ENCODE measurements at regions not wholly inside any gene's neighbourhood (a gene's known extent, or its start where the extent isn't known, plus 50 kb on each side); places are given as distances from the start of the nearest gene placed in this dataset.

DNA sequence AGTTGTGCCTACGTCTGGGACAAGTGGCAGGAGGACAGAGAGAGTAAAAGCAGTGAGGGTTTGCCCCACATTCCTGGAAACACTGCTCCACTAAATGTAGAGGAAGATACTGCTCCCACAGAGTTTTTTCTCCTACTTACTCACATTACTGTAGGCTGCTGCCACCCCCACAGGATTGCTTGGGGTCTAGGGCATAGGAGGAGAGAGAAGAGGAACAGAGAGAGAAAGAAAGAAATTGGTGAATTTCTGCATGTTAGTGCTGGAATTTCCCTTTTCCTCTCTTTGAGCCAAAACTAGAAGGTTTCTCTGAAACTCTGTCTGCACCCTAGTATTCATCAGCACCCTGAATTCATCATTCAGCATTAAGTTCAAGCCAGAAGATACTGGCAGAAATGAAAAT is 397.9 kb downstream of the INHBA start:
- no peak for TF ChIP-seq FOXM1 (IDR thresholded peaks at IDR 0.05; ENCODE audit: low read depth)
- TF ChIP-seq EZH2phosphoT487 (IDR thresholded peaks at IDR 0.05; ENCODE audit: borderline replicate concordance, low read depth), result no peak
- TF ChIP-seq, protein P1, sequence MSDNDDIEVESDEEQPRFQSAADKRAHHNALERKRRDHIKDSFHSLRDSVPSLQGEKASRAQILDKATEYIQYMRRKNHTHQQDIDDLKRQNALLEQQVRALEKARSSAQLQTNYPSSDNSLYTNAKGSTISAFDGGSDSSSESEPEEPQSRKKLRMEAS (IDR thresholded peaks at IDR 0.05; ENCODE audit: low read depth), result no peak
- TF ChIP-seq, protein P2, sequence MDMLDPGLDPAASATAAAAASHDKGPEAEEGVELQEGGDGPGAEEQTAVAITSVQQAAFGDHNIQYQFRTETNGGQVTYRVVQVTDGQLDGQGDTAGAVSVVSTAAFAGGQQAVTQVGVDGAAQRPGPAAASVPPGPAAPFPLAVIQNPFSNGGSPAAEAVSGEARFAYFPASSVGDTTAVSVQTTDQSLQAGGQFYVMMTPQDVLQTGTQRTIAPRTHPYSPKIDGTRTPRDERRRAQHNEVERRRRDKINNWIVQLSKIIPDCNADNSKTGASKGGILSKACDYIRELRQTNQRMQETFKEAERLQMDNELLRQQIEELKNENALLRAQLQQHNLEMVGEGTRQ (IDR thresholded peaks at IDR 0.05; ENCODE audit: borderline replicate concordance, low read depth, low read length), result no peak
- TF ChIP-seq, protein P3, sequence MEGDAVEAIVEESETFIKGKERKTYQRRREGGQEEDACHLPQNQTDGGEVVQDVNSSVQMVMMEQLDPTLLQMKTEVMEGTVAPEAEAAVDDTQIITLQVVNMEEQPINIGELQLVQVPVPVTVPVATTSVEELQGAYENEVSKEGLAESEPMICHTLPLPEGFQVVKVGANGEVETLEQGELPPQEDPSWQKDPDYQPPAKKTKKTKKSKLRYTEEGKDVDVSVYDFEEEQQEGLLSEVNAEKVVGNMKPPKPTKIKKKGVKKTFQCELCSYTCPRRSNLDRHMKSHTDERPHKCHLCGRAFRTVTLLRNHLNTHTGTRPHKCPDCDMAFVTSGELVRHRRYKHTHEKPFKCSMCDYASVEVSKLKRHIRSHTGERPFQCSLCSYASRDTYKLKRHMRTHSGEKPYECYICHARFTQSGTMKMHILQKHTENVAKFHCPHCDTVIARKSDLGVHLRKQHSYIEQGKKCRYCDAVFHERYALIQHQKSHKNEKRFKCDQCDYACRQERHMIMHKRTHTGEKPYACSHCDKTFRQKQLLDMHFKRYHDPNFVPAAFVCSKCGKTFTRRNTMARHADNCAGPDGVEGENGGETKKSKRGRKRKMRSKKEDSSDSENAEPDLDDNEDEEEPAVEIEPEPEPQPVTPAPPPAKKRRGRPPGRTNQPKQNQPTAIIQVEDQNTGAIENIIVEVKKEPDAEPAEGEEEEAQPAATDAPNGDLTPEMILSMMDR (IDR thresholded peaks at IDR 0.05), result no peak
- no peak for TF ChIP-seq RAD21 (IDR thresholded peaks at IDR 0.05; ENCODE audit: low read length)
- TF ChIP-seq MEF2A (IDR thresholded peaks at IDR 0.05; ENCODE audit: borderline replicate concordance, low read depth), result no peak
- no peak for TF ChIP-seq RFX5 (IDR thresholded peaks at IDR 0.05; ENCODE audit: low read length)

All from SK-N-SH (cell line).